SK-N-SH (cell line): ENCODE measurements at regions not wholly inside any gene's neighbourhood (a gene's known extent, or its start where the extent isn't known, plus 50 kb on each side); places are given as distances from the start of the nearest gene placed in this dataset.

Source experiments
- CTCF ChIA-PET: fragments of 300-600, 350-600 bp; formaldehyde crosslinking; extraction: SDS; loops from one replicate; lab custom pipeline; 2021; lab: Yijun Ruan, JAX
- POLR2A ChIA-PET: fragments of 350-600 bp; sonication (Branson Sonifier 250); formaldehyde crosslinking; extraction: SDS; loops from one replicate; lab custom pipeline; 2020; ENCODE audit warnings: antibody characterized with exemption, inconsistent platforms; lab: Yijun Ruan, JAX
- DNase-seq: peaks from one replicate; pipeline ENCODE4 v3.0.0; 2012
- H2AFZ ChIP-seq: fragments of 200-600 bp; sonication (generic); 2 replicates; pipeline ENCODE4 v1.8.1; 2016; ENCODE audit warnings: antibody characterized with exemption, mild to moderate bottlenecking, low read depth
- H3F3A ChIP-seq: fragments of 200-600 bp; sonication (generic); replicated peaks from 2 replicates; pipeline ENCODE3; 2016; ENCODE audit warnings: antibody characterized with exemption, mild to moderate bottlenecking; ENCODE audit not compliant: insufficient read depth
- H3K27ac ChIP-seq, 2 experiments: fragments of 200-500 bp in 1 of 2; fragments of 200-600 bp in 1 of 2; sonication (Bioruptor generic) in 1 of 2; sonication (generic), shearing (Covaris generic) in 1 of 2; 2 replicates each; pipeline versions ENCODE4 v1.5.1 to v1.6.1; 2014 to 2016; ENCODE audit warnings: low read depth in 2 of 2, inconsistent platforms in 1 of 2, low read length in 1 of 2, mild to moderate bottlenecking in 1 of 2, mixed read lengths in 1 of 2
- H3K27me3 ChIP-seq: fragments of 200-600 bp; sonication (generic), shearing (Covaris generic); 2 replicates; pipeline ENCODE4 v1.6.1; 2016; ENCODE audit warnings: mixed run types; ENCODE audit not compliant: insufficient read depth
- H3K36me3 ChIP-seq, 2 experiments: fragments of 200-500 bp in 1 of 2; fragments of 200-600 bp in 1 of 2; sonication (Bioruptor generic) in 1 of 2; sonication (generic) in 1 of 2; replicated peaks in 1 of 2; 2 replicates each; pipeline versions ENCODE3 to v1.5.1; 2014 to 2016; ENCODE audit warnings: low read length in 1 of 2, mild to moderate bottlenecking in 1 of 2; ENCODE audit not compliant: insufficient read depth in 2 of 2, control insufficient read depth in 1 of 2
- H3K4me1 ChIP-seq, 2 experiments: fragments of 200-500 bp in 1 of 2; fragments of 200-600 bp in 1 of 2; sonication (Bioruptor generic) in 1 of 2; sonication (generic), shearing (Covaris generic) in 1 of 2; 2 replicates each; pipeline versions ENCODE4 v1.5.1 to v1.6.1; 2014 to 2016; ENCODE audit warnings: low read depth in 1 of 2, low read length in 1 of 2, mixed run types in 1 of 2; ENCODE audit not compliant: insufficient read depth in 2 of 2, control insufficient read depth in 1 of 2
- H3K4me2 ChIP-seq: fragments of 200-600 bp; sonication (generic), shearing (Covaris generic); 2 replicates; pipeline ENCODE4 v1.6.1; 2017; ENCODE audit warnings: mixed run types
- H3K4me3 ChIP-seq, 2 experiments: fragments of 200-500 bp in 1 of 2; fragments of 200-600 bp in 1 of 2; sonication (Bioruptor generic) in 1 of 2; sonication (generic), shearing (Covaris generic) in 1 of 2; 2 replicates each; pipeline versions ENCODE4 v1.5.1 to v1.8.1; 2014 to 2016; ENCODE audit warnings: low read depth in 2 of 2, inconsistent platforms in 1 of 2, low read length in 1 of 2, mild to moderate bottlenecking in 1 of 2, mixed read lengths in 1 of 2, moderate library complexity in 1 of 2
- H3K79me2 ChIP-seq: fragments of 200-600 bp; sonication (generic); 2 replicates; pipeline ENCODE4 v1.8.1; 2017; ENCODE audit warnings: mild to moderate bottlenecking; ENCODE audit not compliant: insufficient read depth
- H3K9ac ChIP-seq: fragments of 200-600 bp; sonication (generic); 2 replicates; pipeline ENCODE4 v1.6.1; 2017; ENCODE audit warnings: mixed run types
- H3K9me2 ChIP-seq: fragments of 200-600 bp; sonication (generic); 2 replicates; pipeline ENCODE4 v1.6.1; 2017; ENCODE audit warnings: mixed run types
- H3K9me3 ChIP-seq: fragments of 200-600 bp; sonication (generic); 2 replicates; pipeline ENCODE4 v1.6.1; 2017; ENCODE audit warnings: mixed run types, mild to moderate bottlenecking, moderate library complexity
- H4K20me1 ChIP-seq: fragments of 200-600 bp; sonication (generic); 2 replicates; pipeline ENCODE4 v1.6.1; 2017; ENCODE audit warnings: mild to moderate bottlenecking, mixed run types; ENCODE audit not compliant: insufficient read depth
- CTCF ChIP-seq: fragments of 200-600 bp; sonication (generic); IDR thresholded peaks from 2 replicates; pipeline ENCODE4 v1.6.1; 2017; ENCODE audit warnings: antibody characterized with exemption, mild to moderate bottlenecking, moderate library complexity
- EP300 ChIP-seq, 2 experiments: IDR thresholded peaks; 2 replicates each; pipeline versions ENCODE4 v1.4.0 to v1.6.1; 2012; ENCODE audit warnings: borderline replicate concordance in 1 of 2, low read depth in 1 of 2, low read length in 1 of 2
- EZH2phosphoT487 ChIP-seq: fragments of 200-600 bp; sonication (generic); IDR thresholded peaks from 2 replicates; pipeline ENCODE4 v1.6.1; 2017; ENCODE audit warnings: low read depth, mixed run types, mild to moderate bottlenecking, antibody characterized with exemption, moderate library complexity, borderline replicate concordance
- FOSL2 ChIP-seq: IDR thresholded peaks from 2 replicates; pipeline ENCODE4 v1.4.0; 2012; ENCODE audit warnings: low read depth, mild to moderate bottlenecking, moderate library complexity, borderline replicate concordance
- FOXM1 ChIP-seq: IDR thresholded peaks from 2 replicates; pipeline ENCODE4 v1.4.0; 2012; ENCODE audit warnings: low read depth, mild to moderate bottlenecking
- GATA2 ChIP-seq: sonication (generic); formaldehyde crosslinking; IDR thresholded peaks from 2 replicates; pipeline ENCODE4 v1.5.0; 2020; ENCODE audit warnings: mild to moderate bottlenecking, missing genetic modification reagents
- JUND ChIP-seq: IDR thresholded peaks from 2 replicates; pipeline ENCODE4 v1.4.0; 2012
- MXI1 ChIP-seq: IDR thresholded peaks from 2 replicates; pipeline ENCODE4 v1.6.1; 2012; ENCODE audit warnings: mild to moderate bottlenecking, low read depth, low read length, improper control_type of control experiment
- NRF1 ChIP-seq: IDR thresholded peaks from 2 replicates; pipeline ENCODE4 v1.6.1; 2012; ENCODE audit warnings: low read depth, mild to moderate bottlenecking, low read length
- PBX3 ChIP-seq: IDR thresholded peaks from 2 replicates; pipeline ENCODE4; 2012
- POLR2AphosphoS5 ChIP-seq: IDR thresholded peaks from 2 replicates; pipeline ENCODE4 v1.6.1; 2012; ENCODE audit warnings: low read depth, low read length
- RCOR1 ChIP-seq: fragments of 150-350 bp; IDR thresholded peaks from 2 replicates; pipeline ENCODE4 v1.6.1; 2017; ENCODE audit warnings: antibody characterized with exemption, low read length
- REST ChIP-seq: IDR thresholded peaks from 2 replicates; pipeline ENCODE4 v1.6.1; 2012; ENCODE audit warnings: mild to moderate bottlenecking, low read depth, low read length, moderate library complexity
- RFX5 ChIP-seq: IDR thresholded peaks from 2 replicates; pipeline ENCODE4 v1.6.1; 2012; ENCODE audit warnings: mild to moderate bottlenecking, improper control_type of control experiment, low read length
- SIN3A ChIP-seq: IDR thresholded peaks from 2 replicates; pipeline ENCODE4 v1.6.1; 2012; ENCODE audit warnings: low read depth, mild to moderate bottlenecking, low read length, moderate library complexity, borderline replicate concordance
- SMC3 ChIP-seq: IDR thresholded peaks from 2 replicates; pipeline ENCODE4 v1.6.1; 2012; ENCODE audit warnings: low read depth, low read length, improper control_type of control experiment
- TCF12 ChIP-seq: IDR thresholded peaks from 2 replicates; pipeline ENCODE4 v1.4.0; 2012
- USF2 ChIP-seq: fragments of 150-350 bp; IDR thresholded peaks from 2 replicates; pipeline ENCODE4 v1.6.1; 2017; ENCODE audit warnings: antibody characterized with exemption, low read length, low read depth, borderline replicate concordance
- YY1 ChIP-seq: IDR thresholded peaks from 2 replicates; pipeline ENCODE4 v1.4.0; 2012; ENCODE audit warnings: low read depth, mild to moderate bottlenecking
- ZBTB33 ChIP-seq: IDR thresholded peaks from 2 replicates; pipeline ENCODE4 v1.4.0; 2012; ENCODE audit warnings: low read depth, borderline replicate concordance
- WGBS: methylation state at CpG from one replicate; pipeline ENCODE4 v1.1.6; 2017; ENCODE audit warnings: low lambda C conversion rate; 5-methylcytosine and 5-hydroxymethylcytosine counted together

- Histone ChIP-seq H3K4me2 (no peak overlapping the region), H3K9me2 (no peaks in the 10 kb centered on the region), H3K36me3 (no peaks in the 10 kb centered on the region), H4K20me1 (no peaks in the 10 kb centered on the region), H3K4me3 (no peak overlapping the region), H3K4me1 (no peaks in the 10 kb centered on the region), H2AFZ (no peak overlapping the region), H3K27me3 (no peaks in the 10 kb centered on the region), H3K27ac (no peak overlapping the region), H3K9me3 (no peaks in the 10 kb centered on the region), H3K79me2 (no peaks in the 10 kb centered on the region), H3K9ac (no peak overlapping the region), H3F3A (no peaks in the 10 kb centered on the region)
- DNase-seq = no peak
- 19% methylated on average over 8 of the region's 8 CpGs for WGBS
- POLR2A ChIA-PET = no interaction called here
- CTCF ChIA-PET = interaction anchor here (0.6 kb wide), 1 partner anchor 903 kb away, joined by 3 read pairs; no protein-coding TSS in a partner anchor
- no peak for TF ChIP-seq ZBTB33
- no peak for TF ChIP-seq REST
- no peak for TF ChIP-seq FOSL2
- no peak for TF ChIP-seq POLR2AphosphoS5
- no peak for TF ChIP-seq RFX5
- TF ChIP-seq FOXM1 = no peak
- no peak for TF ChIP-seq PBX3
- no peak for TF ChIP-seq JUND
- no peak for TF ChIP-seq GATA2 (CRISPR knock-in tag)
- no peak for TF ChIP-seq SMC3
- TF ChIP-seq EP300 (IDR thresholded peaks at IDR 0.05; ENCODE audit: borderline replicate concordance in 1 of 2, low read depth in 1 of 2, low read length in 1 of 2) = no peak
- no peak for TF ChIP-seq SIN3A
- no peak for TF ChIP-seq YY1
- TF ChIP-seq MXI1 = no peak
- no peak for TF ChIP-seq TCF12
- no peak for TF ChIP-seq RCOR1
- TF ChIP-seq CTCF = no peak
- TF ChIP-seq NRF1 = no peak
- no peak for TF ChIP-seq USF2
- no peak for TF ChIP-seq EZH2phosphoT487
Measured at GRCh38 chrX:75893281-75893680, 108.2 kb upstream of the MAGEE2 start.
